Activated CD4-positive, alpha-beta T cell treated with anti-CD3 and anti-CD28 coated beads, Interleukin-2, amount 50 U/mL, for 1 hour (primary cell): ENCODE measurements at regions not wholly inside any gene's neighbourhood (a gene's known extent, or its start where the extent isn't known, plus 50 kb on each side); places are given as distances from the start of the nearest gene placed in this dataset.

Experiments used
- DNase-seq: peaks from one replicate; pipeline ENCODE4 v3.0.0-alpha.2; 2020

DNA sequence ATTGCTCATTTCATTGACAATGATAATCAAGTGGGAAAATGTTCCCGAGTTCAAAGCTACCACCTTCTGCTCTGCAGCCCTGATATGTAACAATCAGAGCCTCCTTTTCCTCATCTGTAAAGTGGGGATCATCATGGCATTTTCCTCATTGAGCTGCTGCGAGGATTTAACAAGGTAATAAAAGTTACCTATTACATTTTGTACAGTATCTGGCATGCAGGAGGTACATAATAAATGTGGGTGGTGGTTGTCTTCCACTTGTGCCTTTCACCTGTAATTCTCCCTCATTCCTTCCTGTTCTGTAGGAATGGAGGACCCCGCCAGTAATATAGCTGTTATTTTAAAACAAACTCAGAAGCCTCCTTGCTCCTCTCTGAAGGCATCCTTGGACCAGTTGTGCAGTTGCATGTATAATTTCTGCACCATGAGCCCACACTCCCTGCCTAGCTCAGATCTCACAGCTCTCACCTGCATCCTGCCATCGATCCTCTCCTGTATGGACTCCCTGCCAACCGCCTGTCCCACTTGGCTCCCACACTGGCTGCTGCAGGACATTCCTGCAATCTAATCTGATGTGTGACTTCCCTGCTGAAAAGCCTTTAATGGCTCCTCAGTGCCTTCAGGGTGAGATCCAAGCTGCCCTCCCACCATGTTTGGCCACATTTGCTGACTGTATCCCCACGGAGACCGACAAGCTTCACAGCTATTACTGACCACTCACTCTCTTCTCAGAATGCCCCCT lies 350.4 kb downstream of the EN1 start:
- no peak for DNase-seq

- no peak for DNase-seq
Observed at GRCh38 chr2:118496467-118496866, 351.0 kb downstream of the EN1 start.

GRCh38 chr2:118495290-118495689 lies 352.2 kb downstream of the EN1 start:
- DNase-seq, result no peak

GRCh38 chr2:118493213-118493612 lies 354.2 kb downstream of the EN1 start:
- no peak for DNase-seq

DNA sequence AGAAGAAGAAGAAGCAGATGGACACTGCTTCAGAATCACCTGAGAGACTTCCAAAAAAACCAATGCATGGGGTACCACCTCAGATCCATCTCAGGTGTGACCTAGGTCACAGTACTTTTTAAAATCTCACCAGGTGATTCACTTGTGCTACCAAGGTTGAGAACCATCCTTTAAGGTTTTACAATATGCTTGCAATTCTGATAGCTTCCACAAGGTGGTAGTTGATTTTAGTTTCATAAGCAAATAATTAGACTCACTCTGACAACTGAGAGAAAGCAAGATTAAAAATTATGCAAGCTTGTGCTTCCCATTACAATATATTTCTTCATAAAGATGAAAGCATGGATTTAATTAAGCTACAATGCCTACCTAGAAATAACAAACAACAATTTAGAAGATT lies 355.1 kb downstream of the EN1 start:
- no peak for DNase-seq

GRCh38 chr2:118490330-118490729 lies 357.1 kb downstream of the EN1 start:
- DNase-seq, result no peak

DNA sequence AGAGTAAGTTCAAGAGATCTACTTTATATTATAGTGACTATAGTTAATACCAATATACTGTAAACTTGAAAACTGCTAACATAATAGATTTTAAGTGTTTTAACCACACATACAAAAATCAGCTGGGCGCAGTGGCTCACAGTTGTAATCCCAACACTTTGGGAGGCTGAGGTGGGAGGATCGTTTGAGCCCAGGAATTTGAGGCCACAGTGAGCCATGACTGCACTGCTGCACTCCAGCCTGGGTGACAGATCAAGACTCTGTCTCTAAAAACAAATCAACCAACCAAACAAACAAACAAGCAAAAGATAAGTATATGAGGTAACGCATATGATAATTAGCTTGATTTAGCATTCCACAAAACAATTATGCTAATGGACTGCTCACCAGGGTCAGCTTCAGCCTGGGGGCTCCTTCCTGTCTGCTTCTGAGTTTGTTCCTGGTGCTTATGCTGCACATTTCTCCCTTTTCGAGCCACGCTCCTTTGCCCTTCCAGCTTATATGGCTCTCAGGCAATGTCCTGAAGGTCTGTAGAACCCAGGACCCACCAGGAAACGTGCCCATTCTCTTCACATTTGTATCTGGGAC lies 357.6 kb downstream of the EN1 start:
- no peak for DNase-seq

DNA sequence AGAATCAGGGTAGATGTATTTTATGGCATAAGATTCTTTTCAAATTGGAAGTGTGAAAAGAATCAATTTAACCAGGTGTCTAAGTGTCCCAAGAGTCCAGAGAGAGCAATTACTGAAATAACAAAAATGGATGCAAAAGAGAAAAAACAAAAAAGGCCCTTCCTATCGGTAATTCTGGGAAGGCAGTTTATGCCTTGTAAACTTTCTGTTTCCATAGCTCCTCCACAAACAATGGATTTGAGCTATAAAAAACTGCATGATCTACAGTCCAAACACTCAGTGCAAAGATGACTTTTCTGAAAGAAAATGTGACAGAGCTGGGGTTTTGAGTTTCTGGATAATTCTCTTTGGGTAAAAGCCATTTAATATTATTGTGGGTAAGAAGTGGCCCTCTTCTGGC lies 366.1 kb downstream of the EN1 start:
- no peak for DNase-seq

DNA sequence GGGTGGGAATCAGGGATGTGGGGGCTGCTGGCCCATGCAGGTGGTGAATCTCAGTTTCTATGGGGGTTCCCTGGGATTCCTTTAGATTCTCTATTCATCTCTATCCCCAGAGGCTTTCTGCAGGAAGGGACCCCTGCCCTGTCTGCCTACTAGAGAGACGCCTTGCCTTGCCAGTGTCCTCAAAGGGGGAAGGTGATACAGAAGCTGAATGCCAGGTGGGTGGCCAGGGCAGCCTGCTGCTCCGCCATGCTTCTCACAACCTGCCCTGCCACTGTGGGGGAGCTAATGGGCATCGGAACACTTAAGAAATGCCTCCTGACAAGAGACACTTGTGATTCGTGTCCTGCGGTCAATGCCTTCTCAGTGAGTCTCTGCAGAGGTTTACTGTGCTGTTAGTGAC lies 368.4 kb downstream of the EN1 start:
- DNase-seq, result no peak

- no peak for DNase-seq
Observed at GRCh38 chr2:118477111-118477862, 370.2 kb downstream of the EN1 start.

GRCh38 chr2:118475622-118476205 lies 371.7 kb downstream of the EN1 start:
- no peak for DNase-seq

- no peak for DNase-seq
Observed at GRCh38 chr2:118474541-118474920, 372.9 kb downstream of the EN1 start.

DNA sequence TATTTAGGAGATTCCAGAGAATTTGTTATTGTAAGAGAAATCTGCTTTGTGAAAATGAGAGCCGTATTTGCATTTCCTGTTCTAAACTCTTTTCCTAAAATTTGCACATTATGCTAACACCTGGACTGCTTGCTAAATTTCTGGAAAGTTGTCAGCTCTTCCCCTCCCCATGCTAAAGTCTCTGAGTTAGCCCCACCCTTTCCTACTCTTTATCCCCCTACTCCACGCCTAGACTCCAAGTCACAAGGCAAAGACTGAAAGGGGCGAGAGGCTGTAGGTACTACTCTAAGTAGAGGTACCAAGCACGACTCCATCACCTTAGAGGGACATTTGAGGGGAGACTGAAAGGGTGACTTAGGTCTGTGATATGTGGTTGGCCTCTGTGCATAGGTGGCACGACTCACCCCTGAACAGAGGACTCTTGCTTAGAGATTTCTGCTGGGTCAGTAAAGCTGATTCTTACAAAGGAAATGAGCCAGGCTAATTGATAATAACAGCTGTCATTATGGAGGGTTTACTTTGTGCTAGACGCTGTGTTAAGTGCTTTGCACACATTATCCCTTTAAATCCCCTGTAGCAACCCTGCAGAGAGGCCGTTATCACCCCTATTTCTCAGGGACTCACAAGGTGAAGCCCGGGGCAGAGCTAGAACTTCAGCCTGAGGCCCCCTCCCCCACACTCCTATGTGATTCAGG lies 373.5 kb downstream of the EN1 start:
- DNase-seq, result no peak

DNA sequence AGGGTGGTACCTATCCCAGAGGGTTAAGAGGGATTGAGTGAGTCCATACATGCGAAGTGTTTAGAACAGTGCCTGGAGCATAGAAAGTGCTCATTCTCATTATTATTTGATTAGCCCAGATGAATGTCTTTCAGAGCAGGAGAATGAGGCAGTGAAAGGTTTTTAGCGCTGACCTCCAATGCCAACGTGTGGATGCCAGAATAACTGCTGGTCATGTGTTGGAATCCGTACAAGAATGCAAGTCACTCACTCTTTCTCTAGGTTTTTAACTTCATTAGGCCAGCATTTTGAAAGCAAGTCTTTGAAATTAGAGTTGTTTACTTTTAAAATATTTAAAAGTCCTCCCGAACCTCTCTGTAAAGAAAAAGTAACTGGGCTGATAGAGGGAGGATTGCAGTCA lies 374.2 kb downstream of the EN1 start:
- no peak for DNase-seq

- DNase-seq, result no peak
Observed at GRCh38 chr2:118470297-118470696, 377.2 kb downstream of the EN1 start.

GRCh38 chr2:118469103-118469502 lies 378.3 kb downstream of the EN1 start:
- DNase-seq, result no peak

DNA sequence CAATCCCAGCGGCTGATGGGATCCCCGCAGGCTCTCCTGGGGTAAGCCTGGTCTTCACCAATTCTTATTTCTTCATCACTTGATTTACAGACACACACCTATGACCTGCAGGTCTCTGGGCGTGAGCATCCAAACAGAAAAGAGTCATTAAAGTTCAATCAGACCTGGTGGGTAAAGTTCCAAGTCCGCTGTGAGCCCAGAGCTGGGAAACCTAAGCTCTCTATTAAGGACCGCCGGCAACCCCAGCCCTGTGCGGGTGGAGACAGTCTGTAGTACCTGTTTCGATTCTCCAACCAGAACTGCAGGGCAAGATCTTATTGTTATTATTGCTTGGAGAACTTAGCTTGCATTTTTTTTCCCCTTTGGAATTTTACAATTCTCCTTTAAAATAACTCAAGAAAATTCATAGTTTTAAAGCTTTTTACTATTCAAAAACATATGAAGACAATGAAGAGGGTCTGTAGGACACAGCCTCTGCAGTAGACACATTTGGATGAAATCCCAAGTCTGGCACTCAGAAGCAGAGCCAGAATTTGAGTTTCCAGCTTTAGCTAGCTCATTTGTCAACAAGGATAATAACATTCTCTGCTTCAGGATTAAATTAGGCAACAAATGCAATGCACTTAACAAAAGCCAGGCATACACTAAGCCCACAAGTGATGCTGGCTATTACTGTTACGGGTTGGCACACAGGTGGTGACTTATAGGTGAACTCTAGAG lies 376.4 kb downstream of the INSIG2 start:
- no peak for DNase-seq

- DNase-seq, result no peak
Observed at GRCh38 chr2:118464046-118464445, 375.8 kb downstream of the INSIG2 start.

DNA sequence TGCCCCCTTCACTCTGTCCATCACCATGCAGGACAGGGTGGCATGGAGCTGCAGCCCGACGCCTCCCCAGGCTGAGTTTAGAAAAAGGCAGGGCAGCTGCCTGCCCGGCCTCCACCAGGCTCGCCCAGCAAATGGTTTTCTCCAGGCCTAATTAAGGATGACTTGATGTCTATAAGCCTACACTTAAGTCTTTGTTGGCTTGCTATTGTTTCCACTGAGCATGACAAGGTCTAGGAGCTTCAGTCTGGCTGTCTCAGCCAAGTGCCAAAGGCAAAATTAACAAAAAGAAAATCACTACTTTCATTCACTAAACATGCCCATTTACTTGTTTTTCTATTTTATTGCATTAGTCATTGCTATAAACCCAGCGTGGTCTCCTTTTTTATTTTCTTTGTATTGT lies 372.2 kb downstream of the INSIG2 start:
- no peak for DNase-seq

GRCh38 chr2:118459426-118459825 lies 371.2 kb downstream of the INSIG2 start:
- DNase-seq, result no peak

DNA sequence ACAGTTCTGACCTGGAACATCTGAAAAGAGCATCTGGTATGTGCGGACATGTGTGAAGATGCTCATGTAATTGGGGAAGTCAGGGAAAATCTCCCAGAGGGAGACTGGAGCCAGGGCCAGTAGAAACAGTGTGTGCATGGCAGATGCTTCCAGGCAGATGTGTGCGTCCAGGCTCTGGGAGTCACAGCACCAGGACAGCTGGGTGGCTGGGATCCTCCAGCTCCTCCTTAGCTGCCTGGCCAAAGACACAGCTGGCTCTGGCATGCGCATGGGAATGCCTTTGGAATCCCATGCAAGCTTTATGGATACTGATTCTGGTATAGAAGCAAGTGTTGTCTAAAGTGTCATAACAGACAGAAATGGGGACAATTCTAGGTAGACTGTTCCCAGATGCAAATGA lies 369.7 kb downstream of the INSIG2 start:
- no peak for DNase-seq

DNA sequence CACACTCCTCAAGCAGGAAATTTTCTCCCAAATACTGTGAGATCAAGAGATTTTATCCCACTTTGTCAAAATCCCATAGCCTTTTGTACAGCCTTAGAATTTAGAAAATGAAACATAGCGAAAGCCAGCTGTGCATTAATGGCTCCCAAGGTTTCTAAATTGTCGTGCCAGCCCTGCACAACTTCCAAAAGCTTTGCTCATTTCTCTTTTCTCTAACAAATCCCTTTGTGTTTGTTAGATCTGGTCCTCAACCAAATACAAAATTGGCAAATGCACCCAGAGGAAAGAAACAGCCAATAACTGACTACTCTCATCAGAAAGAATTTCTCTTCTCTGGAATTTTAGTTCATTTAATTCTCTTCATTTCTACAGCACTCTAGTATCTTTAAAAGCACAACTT lies 361.1 kb downstream of the INSIG2 start:
- DNase-seq, result no peak

DNA sequence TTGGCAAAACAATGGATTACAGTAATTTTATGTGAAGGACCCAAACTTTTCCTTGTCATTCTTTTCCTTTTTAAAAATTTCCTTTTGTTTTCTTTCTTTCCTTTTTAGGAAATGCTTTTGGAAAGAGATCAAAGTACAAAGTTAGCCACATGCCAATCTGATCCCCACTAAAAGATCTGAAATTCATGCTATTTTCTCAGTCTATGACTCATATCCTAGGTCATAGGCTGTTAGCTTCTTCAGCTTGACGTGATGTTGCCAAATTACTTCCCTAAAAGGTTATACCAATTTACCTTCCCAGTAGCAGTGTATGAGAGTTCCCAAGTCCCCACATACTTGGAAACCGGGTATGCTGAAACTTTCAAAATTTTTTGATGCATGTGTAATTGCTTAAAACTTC lies 355.3 kb downstream of the INSIG2 start:
- no peak for DNase-seq
